Esophagus mucosa (tissue), 1 donor: ENCODE measurements at regions not wholly inside any gene's neighbourhood (a gene's known extent, or its start where the extent isn't known, plus 50 kb on each side); places are given as distances from the start of the nearest gene placed in this dataset.
"Not testable (repeated sequence)": the region's sequence is repeated elsewhere in the genome, so short reads cannot be mapped to it uniquely, and the experiment has no call there.

Source experiments
- ATAC-seq: fragments of 200-7000 bp; cut with Tn5 transposase; one replicate; pipeline ENCODE4 v1.9.1; 2020
- donor health status: DM: yes; HTN: yes; CAD: no.

- no peak for ATAC-seq
These were observed 112.2 kb upstream of the LRRN1 start for GRCh38 chr3:3686907-3687648.

DNA sequence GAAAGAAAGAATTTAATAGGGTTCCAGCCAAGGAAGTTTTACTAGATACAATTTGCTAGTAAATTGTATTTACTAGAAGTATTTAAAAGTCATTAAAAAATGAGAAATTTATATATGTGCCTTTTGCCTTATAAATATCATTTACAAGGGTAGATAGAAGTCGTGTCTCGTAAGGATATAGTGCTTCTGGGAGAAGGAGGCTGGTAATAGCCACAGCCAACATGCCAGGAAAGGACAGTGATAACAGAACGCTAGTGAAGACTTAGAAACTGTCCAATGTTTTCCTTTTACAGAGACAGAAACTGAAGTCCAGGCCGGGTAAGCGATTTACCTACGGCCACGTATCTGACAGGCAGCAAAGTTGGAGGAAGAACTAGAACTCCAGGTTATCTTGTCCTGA is 113.5 kb upstream of the LRRN1 start:
- ATAC-seq, result no peak

- no peak for ATAC-seq
These were observed 116.0 kb upstream of the LRRN1 start for GRCh38 chr3:3683261-3683660.

DNA sequence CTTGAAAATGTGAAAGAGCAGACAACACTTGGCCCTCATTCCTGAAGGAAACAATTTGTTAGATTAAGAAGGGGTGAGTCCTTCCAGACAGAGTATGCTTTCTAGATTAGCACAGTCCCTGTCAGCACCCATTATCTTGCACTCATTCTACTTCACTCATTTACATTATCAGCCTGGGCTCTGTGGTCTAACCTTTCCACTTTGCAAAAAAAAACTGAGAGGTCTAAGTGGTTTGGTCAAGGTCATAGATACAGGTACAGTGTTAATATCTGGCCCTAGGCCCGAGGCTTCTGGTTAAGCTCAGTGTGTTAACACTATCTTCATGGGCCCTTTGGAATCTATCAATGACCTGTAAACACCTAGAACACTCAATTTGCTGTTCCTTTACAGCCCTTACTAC is 123.4 kb upstream of the LRRN1 start:
- no peak for ATAC-seq

DNA sequence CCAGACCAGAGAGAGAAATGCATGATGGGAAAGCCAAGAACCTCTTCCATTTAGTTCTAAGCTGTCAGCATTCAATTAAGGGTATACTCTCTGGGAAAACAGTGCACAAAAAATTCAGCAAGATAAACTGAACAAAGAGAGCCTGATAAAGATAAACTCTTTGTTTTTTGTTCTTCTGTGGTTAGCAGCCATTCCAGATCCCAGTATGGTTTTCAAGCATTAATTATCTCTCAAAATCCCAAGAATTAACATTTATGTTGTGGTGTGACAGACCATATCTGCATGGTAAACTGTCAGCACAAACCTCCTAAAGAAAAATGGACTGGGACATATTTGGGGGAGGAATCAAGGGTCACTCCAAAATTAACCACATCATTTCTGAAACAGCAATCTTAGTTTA is 124.0 kb upstream of the LRRN1 start:
- no peak for ATAC-seq

DNA sequence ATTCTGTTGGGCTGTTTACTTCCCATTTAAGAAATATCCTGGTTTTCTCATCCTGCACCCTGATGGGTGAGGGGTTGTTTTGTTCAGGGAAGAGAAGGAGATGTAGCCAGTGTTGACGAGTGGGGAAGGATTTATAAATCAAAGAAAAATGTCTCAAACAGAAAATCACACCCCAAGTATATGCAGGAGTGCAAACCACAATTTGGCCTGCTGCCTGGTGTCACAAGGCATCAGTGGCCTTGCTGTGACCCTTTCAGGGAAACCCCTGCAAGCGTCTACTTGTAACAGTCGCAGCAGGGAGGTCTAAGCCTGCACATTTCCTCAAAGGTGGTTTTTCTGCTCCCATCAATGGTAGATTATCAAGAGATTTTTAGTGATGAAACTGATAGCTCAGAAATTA is 132.6 kb upstream of the LRRN1 start:
- no peak for ATAC-seq

- no peak for ATAC-seq
These were observed 133.1 kb upstream of the LRRN1 start for GRCh38 chr3:3665961-3666640.

- no peak for ATAC-seq
These were observed 133.7 kb upstream of the LRRN1 start for GRCh38 chr3:3665546-3665945.

DNA sequence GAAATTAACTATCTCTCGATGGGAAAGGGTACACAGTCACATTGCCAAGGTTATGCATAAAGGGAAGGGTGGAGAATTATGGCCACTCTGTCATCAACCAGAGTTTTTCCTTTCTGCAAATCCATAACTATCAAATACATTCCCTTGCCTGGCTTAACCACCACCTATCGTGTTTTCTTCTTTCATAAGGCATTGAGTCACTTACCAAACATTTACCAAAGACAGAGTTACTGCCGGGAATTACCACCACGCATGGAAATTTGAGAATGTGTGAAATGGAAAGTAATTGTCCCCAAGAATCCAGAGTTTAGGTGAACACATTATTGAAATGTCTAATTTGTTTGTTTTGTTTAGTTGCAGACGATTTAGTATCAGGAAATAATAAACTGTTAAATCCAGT is 134.3 kb upstream of the LRRN1 start:
- ATAC-seq, result no peak

GRCh38 chr3:3662610-3663009 is 136.6 kb upstream of the LRRN1 start:
- ATAC-seq, result no peak

GRCh38 chr3:3654916-3655315 is 144.3 kb upstream of the LRRN1 start:
- no peak for ATAC-seq

GRCh38 chr3:3648988-3649679 is 150.1 kb upstream of the LRRN1 start:
- no peak for ATAC-seq

DNA sequence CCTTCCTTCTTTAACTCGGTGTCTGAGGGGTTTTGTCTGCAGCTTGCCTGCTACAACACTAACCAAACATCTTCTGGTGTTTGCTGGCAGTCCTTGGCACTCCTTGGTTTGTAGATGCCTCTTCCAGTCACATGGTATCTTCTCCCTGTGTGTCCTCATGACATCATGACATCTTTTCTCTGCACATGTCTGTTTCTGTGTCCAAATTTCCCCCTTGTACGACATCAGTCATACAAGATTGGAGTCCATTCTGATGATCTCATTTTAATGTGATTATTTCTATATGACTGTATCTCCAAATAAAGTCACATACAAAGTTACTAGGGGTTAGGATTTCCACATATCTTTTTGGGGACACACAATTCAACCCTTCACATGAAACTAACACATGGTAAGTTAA is 152.3 kb upstream of the LRRN1 start:
- ATAC-seq, result no peak

DNA sequence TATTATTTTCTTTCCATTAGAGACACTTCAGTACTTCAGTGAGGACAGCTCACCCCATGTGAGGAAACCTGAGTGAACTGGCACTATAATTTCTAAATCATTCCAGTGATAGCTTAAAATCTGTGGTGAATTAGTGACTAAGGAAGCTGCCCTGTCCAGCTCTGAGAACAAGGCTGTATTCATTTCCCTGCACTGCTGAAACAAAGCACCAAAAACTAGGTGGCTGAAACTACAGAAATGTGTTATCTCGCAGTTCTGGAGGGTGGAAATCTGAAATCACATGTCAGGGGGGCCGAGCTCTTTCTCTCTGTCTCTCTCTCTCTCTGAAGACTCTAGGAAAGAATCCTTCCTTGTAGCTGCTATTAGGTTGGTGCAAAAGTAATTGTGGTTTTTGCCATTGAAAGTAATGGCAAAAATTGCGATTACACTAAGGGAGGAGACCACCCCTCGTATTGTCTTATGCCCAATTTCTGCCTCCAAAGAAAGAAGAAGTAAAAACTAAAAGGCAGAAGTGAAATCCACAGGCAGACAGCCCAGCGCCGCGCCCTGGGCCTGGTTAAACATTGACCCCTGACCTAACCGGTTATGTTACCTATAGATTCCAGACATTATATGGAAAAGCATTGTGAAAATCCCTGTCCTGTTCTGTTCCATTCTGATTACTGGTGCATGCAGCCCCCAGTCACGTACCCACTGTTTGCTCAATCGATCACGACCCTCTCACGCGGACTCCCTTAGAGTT is 153.0 kb upstream of the LRRN1 start:
- ATAC-seq, result not testable (repeated sequence)

DNA sequence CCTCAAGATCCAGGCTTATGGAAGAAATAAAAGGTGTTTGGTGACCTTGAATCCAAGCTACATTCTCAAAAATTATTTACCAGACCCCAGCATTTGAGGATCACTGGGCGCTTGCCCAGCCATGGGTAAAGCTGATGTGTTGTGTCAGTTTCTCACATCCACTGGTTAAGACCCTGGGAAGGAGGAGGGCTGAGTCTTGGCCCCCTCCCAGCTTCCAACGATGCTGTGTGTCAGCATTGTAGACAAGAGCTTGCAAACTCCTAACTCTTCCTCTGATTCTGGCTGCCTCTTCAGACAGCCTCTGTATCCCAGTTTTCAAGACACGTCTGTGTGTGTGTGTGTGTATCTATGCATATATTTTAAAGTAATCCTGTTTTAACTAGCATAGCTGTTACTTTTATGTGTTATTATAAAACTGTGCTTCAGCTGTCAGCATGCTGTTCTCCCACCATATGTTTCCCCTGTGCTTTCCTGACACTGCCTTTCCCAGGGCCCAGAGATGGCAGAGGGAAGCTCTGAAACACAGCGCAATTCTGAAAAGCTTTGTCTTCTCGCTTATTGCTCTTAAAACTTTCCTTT is 157.3 kb upstream of the LRRN1 start:
- no peak for ATAC-seq

DNA sequence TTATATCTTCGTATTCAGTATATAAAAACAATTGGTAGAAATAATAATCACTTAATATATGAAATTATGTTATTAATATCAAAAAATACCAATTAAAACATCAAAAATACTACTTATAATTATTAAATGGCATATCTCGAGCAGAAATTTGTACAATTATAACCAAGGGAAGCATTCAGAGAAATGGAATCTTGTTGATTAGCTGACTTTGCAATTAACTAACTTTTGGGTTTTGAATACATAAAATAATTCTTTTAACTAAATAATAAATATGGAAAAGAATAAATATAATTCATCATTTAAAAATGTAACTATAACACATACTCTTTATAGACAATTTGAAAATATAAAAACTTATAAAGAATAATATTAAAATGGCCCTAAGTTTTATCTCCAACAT is 160.2 kb upstream of the LRRN1 start:
- ATAC-seq, result no peak

DNA sequence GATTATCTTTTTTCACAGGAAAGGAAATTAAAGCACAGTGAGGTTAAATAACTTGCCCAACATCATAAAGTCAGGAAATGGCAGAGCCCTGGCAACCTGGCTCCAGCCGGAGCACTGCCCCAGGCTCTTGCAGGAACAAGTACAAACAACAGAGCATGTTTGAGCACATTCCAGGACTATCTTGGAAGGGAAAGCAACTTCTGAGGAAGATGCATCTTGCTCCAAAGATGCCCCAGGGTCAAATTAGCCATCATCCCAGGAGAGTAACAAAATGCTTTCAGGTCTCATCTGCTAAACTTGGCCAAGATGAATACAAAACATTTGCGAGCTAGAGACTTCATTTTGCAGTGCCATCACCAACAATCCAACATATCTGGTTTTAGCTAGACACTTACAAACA is 162.4 kb upstream of the LRRN1 start:
- ATAC-seq, result peak; percentile 80

GRCh38 chr3:3635109-3635508 is 164.1 kb upstream of the LRRN1 start:
- no peak for ATAC-seq

GRCh38 chr3:3634326-3634725 is 164.9 kb upstream of the LRRN1 start:
- no peak for ATAC-seq

DNA sequence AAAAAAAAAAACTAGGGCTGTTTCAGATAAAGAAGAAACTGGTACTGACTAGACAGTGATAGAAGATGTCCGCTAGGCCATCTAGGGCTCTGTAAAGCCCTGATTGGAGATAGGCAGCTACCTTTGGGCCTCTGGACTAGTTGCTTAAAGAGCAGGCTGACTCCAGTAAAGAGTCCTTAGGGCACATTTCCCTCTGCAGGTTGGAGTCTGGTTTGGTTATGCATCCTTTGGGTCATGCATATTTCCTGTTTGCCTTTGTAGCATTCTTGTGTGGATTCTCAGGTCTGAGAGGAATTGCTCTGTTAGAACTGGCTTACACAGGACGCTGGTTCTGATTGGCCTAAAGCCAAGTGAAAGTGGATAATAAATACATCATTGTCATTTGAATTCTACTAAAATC is 165.5 kb upstream of the LRRN1 start:
- ATAC-seq, result no peak

- ATAC-seq, result no peak
These were observed 166.8 kb upstream of the LRRN1 start for GRCh38 chr3:3632449-3632848.

- ATAC-seq, result no peak
These were observed 168.1 kb upstream of the LRRN1 start for GRCh38 chr3:3631114-3631513.

- ATAC-seq, result no peak
These were observed 169.3 kb upstream of the LRRN1 start for GRCh38 chr3:3629911-3630310.
